Endothelial cell (in vitro differentiated cells): ENCODE measurements at regions not wholly inside any gene's neighbourhood (a gene's known extent, or its start where the extent isn't known, plus 50 kb on each side); places are given as distances from the start of the nearest gene placed in this dataset.

ENCODE experiments used
- DNase-seq: peaks from one replicate; pipeline ENCODE4 v3.0.0; 2021; ENCODE audit warnings: low spot score
- H3K27ac Mint-ChIP-seq: one replicate; pipeline ENCODE4 v1.8.0; 2021; ENCODE audit warnings: mixed read lengths, inconsistent platforms; ENCODE audit not compliant: unreplicated experiment
- H3K27me3 Mint-ChIP-seq: one replicate; pipeline ENCODE4 v1.8.0; 2021; ENCODE audit warnings: mild to moderate bottlenecking, moderate library complexity, mixed read lengths, inconsistent platforms; ENCODE audit not compliant: unreplicated experiment
- H3K36me3 Mint-ChIP-seq: one replicate; pipeline ENCODE4 v1.8.0; 2021; ENCODE audit warnings: mild to moderate bottlenecking, low read depth, mixed read lengths, inconsistent platforms; ENCODE audit not compliant: unreplicated experiment
- H3K4me1 Mint-ChIP-seq: one replicate; pipeline ENCODE4 v1.8.0; 2021; ENCODE audit warnings: mild to moderate bottlenecking, mixed read lengths, inconsistent platforms; ENCODE audit not compliant: unreplicated experiment
- H3K4me3 Mint-ChIP-seq: one replicate; pipeline ENCODE4 v1.8.0; 2021; ENCODE audit warnings: mild to moderate bottlenecking, mixed read lengths, inconsistent platforms; ENCODE audit not compliant: unreplicated experiment
- H3K9me3 Mint-ChIP-seq: one replicate; pipeline ENCODE4 v1.8.0; 2021; ENCODE audit warnings: mixed read lengths, inconsistent platforms; ENCODE audit not compliant: unreplicated experiment
- TF ChIP-seq, protein P1 (sequence below): fragments of 200-600 bp; sonication (generic); IDR thresholded peaks from one replicate; pipeline ENCODE4 v1.5.0; 2021; ENCODE audit warnings: antibody characterized with exemption; ENCODE audit not compliant: unreplicated experiment

DNA sequence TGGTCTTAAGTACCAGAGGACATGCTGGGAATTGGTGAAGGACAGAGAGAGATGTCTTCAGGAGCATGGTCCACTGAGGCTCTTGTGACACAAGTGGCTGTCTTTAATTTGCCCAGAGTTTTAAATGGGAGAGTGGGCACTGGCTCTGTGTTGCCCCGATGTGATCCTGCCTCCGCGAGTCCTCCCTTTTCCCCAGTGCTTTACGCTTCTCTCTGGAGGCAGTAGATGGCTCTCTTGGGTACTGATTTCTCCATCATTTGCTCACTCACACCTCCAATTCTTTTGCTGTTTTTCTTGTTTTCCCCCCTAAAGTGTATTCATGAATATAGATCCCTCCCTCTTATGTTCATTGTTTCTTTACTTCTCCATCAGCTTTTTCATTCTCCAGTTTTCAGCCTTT, 74.3 kb downstream of the EMP1 start:
- no peak for DNase-seq
- peaks cover 18% of the 10 kb centered on the region for H3K4me1 Mint-ChIP-seq
- no peaks in the 10 kb centered on the region for H3K27me3 Mint-ChIP-seq
- TF ChIP-seq, protein P1, sequence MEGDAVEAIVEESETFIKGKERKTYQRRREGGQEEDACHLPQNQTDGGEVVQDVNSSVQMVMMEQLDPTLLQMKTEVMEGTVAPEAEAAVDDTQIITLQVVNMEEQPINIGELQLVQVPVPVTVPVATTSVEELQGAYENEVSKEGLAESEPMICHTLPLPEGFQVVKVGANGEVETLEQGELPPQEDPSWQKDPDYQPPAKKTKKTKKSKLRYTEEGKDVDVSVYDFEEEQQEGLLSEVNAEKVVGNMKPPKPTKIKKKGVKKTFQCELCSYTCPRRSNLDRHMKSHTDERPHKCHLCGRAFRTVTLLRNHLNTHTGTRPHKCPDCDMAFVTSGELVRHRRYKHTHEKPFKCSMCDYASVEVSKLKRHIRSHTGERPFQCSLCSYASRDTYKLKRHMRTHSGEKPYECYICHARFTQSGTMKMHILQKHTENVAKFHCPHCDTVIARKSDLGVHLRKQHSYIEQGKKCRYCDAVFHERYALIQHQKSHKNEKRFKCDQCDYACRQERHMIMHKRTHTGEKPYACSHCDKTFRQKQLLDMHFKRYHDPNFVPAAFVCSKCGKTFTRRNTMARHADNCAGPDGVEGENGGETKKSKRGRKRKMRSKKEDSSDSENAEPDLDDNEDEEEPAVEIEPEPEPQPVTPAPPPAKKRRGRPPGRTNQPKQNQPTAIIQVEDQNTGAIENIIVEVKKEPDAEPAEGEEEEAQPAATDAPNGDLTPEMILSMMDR, result no peak
- no peak overlapping the region for H3K4me3 Mint-ChIP-seq
- no peak overlapping the region for H3K27ac Mint-ChIP-seq
- H3K9me3 Mint-ChIP-seq, result no peaks in the 10 kb centered on the region
- no peaks in the 10 kb centered on the region for H3K36me3 Mint-ChIP-seq
